HG02623 (cell line): ENCODE measurements at regions not wholly inside any gene's neighbourhood (a gene's known extent, or its start where the extent isn't known, plus 50 kb on each side); places are given as distances from the start of the nearest gene placed in this dataset.

Experiments used
- ATAC-seq: cut with Tn5 transposase; IDR thresholded peaks from one replicate; pipeline ENCODE4 v1.9.1; 2021; ENCODE audit warnings: moderate library complexity; ENCODE audit not compliant: unreplicated experiment

GRCh38 chr1:224486801-224487583 lies 52.4 kb upstream of the WDR26 start:
- no peak for ATAC-seq

DNA sequence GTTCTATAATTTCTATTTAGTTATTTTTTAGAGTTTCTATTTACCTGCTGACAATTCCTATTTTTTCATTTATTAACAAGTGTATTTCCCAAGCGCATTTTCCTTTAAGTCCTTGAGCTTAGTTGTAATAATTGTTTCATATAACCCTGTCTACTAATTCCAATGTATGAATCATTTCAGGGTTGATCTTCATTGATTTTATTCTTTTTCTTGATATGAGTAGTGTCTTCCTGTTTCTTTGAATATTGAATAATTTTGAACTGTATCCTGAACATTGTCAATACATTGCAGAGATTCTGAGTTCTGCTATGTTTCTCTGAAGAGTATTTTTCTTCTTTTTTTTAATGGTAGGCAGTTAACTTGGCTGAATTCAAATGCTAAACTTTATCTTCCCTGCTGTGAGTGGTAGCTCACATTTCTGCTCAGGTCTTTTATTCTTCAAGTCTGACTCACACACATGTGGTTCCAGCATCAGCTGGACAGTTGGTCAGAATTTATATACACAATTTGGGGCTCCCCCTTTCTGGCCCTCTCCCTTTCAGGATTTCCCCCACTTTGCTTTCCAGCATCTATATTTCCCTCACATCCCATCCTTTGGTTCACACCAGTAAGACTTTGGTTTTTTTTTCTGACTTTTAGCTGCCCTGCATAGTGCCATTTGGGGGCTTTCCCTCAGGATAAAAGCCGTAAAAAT lies 54.4 kb upstream of the WDR26 start:
- no peak for ATAC-seq

DNA sequence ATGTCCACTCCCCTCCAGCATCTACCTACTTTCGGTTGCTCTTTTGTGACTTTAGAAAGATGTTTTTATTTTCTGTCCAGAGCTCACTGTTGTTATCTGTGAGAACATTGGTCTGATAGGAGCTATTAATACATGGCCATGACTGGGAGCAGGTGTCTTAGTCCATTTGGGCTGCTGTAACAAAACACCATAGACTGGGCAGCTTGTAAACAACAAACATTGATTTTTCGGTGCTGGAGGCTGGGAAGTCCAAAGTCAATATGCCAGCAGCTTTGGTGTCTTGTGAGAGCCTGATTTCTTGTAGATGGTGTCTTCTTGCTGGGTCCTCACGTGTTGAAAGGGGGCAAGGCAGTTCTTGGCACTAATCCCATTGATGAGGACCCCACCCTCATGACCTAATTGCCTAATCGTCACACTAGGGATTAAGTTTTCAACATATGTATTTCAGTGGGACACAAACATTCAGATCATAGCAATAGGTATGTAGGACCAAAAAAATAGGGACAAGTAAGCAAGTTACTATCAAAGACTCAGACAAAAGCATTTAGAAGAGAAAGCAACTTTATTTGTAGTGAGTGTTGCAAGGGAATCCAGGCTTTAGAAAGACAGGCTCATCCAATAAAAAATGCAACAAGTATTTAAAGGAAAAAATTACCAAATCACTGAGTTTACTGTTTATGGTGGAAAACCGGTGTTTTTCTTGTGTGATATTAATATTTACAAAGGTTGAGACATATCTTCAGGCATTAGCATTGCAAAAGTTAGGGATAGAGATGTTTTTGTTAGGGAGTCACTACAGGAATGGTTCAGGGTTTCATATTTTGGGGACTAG lies 55.2 kb upstream of the WDR26 start:
- no peak for ATAC-seq

DNA sequence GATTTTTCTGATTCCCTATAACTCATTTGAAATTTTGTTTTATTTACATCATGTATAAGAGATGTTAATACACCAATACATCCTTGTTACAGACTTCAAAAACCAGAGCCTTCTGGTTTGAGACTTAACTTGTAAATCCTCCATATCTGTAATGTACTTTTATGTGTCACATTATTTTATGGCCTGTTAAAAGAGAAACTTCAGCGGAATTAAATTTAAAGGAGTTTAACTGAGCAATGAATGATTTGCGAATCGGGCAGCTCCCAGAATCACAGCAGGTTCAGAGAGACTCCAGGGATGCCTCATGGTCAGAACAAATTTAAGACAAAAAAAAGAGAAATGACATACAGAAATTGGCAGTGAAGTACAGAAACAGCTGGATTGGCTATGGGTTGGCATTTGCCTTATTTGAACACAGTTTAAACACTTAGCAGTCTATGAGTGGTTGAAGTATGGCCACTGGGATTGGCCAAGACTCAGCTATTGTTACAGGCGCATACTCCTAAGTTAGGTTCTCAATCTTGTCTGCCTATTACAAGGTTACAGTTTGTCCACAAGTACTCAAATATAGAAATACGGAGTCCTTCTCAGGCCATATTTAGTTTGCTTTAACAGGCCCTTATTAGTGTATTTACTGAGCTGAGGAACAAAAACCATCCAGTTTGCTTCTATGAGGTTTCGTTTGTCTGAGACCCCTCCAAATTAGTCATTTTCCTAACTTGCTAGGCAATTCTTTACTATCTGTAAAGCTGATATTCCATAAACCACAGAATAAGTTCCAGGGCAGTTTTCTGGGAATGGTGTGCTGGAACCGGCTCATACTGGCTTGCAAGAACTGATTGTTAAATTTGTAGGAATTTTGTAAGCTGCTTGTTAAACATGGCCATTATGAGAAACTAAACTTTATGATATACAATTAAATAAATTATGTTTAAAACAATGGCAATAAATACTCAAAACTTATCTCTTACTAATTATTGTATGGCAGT lies 56.2 kb upstream of the WDR26 start:
- ATAC-seq = no peak

- ATAC-seq = no peak
These were observed 57.4 kb upstream of the WDR26 start for GRCh38 chr1:224492015-224492414.

GRCh38 chr1:224492632-224493031 lies 58.0 kb upstream of the WDR26 start:
- ATAC-seq = no peak

DNA sequence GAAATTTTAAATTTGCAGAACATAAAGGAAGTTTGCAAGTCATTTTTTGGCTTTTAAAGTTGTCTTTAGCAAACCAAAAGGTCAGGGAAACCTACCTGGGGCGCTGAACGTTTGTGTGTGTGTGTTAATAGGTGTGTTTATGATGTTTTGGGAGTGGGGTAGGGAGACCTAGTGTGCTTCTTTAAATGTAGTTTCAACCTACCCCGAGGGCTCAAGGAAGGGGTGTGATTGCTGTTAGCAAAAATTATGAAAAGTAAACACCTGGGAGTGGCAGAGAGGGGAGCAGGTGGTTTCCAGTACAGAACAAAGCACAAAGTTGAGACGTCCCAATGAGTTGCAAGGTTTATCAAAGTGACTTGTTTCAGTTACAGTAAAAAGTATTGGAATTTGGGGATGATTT lies 58.7 kb upstream of the WDR26 start:
- no peak for ATAC-seq

GRCh38 chr1:224494343-224494742 lies 59.7 kb upstream of the WDR26 start:
- ATAC-seq = no peak

DNA sequence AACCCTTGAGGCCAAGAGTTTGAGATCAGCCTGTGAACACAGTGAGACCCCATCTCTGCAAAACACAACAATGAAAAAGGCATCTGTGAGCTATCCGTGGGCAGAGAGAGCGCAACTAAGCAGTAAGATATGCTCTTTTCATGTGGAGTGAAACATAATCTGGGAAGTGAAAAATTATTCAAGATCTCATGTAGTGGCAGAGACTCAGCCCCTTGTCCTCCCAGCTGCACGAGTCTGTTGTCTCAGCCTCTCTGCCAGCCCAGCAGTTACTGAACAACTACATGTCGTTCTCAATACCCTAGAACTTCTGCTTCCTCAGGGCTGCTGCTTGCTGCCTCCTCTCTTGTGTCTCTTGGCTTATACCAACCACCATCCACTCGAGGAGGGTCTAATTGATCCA lies 61.3 kb upstream of the WDR26 start:
- ATAC-seq = no peak

DNA sequence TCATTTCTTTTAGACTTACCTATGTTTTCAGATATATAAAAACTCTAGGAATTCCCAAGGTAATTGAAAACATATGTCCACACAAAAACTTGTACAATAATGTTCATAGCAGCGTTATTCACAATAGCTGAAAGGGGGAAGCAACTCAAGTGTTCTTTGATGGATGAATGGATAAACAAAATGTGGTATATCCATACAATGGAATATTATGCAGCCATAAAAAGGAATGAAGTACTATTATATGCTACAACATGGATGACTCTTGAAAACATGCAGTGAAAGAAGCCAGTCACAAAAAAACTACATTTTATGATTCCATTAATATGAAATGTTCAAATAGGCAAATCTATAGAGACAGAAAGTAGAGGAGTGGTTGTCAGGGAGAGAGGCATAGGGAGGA lies 62.2 kb upstream of the WDR26 start:
- ATAC-seq = no peak

- peak; percentile 93 for ATAC-seq
These were observed 63.3 kb upstream of the WDR26 start for GRCh38 chr1:224497714-224498573.

DNA sequence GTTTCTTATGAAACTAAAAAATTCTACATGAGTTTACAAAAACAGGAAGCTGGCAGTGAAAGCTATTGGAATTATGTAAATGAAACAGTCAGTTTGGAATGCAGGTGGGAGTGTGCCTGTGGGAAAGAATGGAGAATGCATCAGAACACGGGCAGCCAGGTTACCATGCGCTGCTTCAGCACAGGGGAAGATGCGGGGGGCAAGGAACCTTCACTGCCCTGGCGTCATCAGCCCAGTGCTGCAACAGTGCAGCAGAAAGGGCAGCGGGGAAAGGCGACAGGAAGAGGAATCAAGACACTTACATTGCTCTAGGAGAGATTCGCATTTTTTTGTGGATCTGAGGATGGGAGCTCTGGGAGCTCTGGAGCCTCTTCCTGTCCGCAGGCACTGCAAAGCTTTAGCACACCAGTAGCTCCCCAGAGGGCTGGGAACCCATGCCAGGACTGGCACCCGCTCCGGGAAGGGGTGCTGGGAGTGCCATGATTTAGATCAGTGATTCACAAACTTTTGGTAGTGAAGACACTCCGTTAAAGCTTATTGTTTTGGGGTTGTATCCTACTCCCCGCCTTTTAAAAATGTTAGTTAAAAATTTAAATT lies 64.1 kb upstream of the WDR26 start:
- ATAC-seq = no peak

- ATAC-seq = no peak
These were observed 64.6 kb upstream of the WDR26 start for GRCh38 chr1:224499204-224499603.

GRCh38 chr1:224500796-224501195 lies 66.2 kb upstream of the WDR26 start:
- ATAC-seq = no peak

DNA sequence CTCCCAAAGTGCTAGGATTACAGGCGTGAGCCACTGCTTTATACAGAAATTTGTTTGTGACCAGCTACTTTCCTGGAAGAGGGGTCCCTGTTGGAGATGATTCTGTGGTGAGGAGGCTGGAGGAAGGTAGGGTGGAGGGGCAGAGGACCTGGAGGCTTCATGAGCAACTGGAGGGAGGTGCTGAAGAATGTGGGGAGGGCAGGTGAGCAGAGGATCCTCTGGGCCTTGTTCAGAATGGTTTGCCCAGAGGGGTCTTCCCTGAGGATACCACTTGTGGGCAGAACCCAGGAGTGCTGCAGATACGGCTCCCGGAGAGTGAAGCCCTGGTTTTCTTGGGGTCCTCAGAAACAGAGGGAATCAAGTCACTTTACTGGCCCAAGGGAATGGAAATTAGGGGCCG lies 67.2 kb upstream of the WDR26 start:
- ATAC-seq = no peak

DNA sequence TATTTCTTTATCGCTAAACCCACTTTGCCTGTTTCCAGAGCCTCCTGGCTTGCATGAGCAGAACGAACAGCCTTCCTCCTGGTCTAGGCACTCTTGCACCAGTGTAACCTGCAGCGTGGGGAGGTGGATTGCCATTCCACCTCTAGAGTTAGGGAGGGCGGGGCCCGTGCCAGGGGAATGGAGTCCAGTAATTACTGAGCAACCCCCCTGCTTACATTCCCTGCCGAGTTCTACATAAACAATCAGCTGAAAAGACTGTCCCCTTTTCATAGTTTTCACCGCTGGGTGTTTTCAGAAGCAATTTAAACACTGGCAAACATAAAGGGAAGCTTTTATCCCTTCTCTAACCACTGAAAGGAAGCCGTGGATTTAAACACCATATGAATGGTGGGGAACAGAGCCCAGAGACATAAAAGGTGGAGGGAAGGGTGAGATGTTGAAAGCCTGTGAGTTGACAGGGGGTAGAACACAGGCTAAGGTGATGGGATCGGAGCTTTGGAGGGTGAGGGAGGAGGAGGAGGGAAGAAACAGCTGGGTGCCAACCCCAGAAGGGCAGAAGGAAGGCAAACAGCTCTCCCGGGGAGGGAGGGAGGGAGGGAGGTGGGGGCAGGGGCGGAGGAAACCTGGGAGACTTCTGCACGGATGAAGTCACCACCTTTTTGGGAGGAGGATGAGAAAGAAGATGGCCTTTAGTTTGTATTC lies 68.0 kb upstream of the WDR26 start:
- no peak for ATAC-seq

DNA sequence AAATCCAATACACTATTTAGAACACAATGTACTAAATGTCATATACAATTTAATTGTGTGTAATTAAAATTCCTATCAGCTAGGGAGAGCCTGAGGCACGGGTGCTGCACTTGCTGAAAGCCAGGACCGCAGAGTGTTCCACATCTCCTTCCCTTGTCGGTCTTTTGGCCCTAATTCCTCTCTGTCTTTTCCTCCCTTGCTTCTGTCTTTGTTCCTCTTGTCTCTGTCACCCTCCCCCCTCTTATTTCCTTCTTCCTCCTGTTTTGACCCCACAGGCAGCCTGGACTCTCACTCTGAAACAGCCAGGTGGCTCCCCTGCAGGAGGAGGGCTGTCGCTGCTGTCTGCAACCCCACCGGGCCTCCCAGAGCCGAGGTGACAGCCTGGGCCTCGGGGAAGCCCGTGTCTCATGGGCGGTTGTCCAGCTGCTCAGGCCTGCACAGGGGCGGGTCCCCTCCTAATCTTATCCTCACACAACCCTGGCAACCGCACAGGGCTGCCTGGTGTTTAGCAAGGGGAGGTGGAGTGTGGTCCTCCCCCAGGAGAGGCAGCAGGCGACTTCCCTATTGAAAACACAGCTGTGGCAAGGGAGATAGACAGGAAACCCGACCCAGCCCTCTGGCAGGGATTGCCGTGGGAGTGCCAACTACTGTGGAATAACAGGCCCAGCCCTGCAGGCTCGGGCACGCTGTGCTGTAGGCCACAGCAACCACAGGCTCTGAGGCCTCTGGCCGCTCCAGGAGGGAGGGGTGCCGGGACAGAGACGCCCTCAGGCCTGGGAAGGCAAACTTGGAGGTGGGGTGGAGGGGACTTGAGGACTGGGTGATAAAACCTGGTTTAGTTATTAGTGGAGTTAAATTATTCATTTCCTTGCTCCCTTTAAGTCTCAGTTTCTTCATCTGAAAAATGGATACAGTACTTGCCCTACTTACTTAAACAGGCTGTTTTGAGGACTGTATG lies 68.8 kb upstream of the WDR26 start:
- ATAC-seq = peak; percentile 91
